HUDEP-2 (cell line): ENCODE measurements at regions not wholly inside any gene's neighbourhood (a gene's known extent, or its start where the extent isn't known, plus 50 kb on each side); places are given as distances from the start of the nearest gene placed in this dataset.
A peak's percentile ranks its signal among the peaks of the same experiment; 100 is the strongest.

Experiments used
- DNase-seq, 76 experiments: peaks; one replicate each; lab custom pipeline; 2025; ENCODE audit not compliant: unreplicated experiment in 76 of 76; lab: John Stamatoyannopoulos, UW

- no peak for DNase-seq
These were observed 212.3 kb downstream of the PTPRU start for GRCh38 chr1:29448456-29449235.

- no peak for DNase-seq
These were observed 211.0 kb downstream of the PTPRU start for GRCh38 chr1:29447368-29447767.

- no peak for DNase-seq
These were observed 208.7 kb downstream of the PTPRU start for GRCh38 chr1:29444782-29445729.

GRCh38 chr1:29444081-29444715 is 207.9 kb downstream of the PTPRU start:
- no peak for DNase-seq

GRCh38 chr1:29441916-29442668 is 205.8 kb downstream of the PTPRU start:
- no peak for DNase-seq

- DNase-seq, result no peak
These were observed 203.3 kb downstream of the PTPRU start for GRCh38 chr1:29439615-29440014.

- no peak for DNase-seq
These were observed 202.7 kb downstream of the PTPRU start for GRCh38 chr1:29438991-29439390.

- no peak for DNase-seq
These were observed 201.6 kb downstream of the PTPRU start for GRCh38 chr1:29437946-29438345.

- DNase-seq, result no peak
These were observed 200.0 kb downstream of the PTPRU start for GRCh38 chr1:29436181-29436785.

- DNase-seq, result no peak
These were observed 197.5 kb downstream of the PTPRU start for GRCh38 chr1:29433830-29434229.

GRCh38 chr1:29431138-29431537 is 194.8 kb downstream of the PTPRU start:
- no peak for DNase-seq

- DNase-seq, result no peak
These were observed 193.3 kb downstream of the PTPRU start for GRCh38 chr1:29429656-29430055.

GRCh38 chr1:29428997-29429396 is 192.7 kb downstream of the PTPRU start:
- DNase-seq, result no peak

GRCh38 chr1:29428280-29428615 is 191.9 kb downstream of the PTPRU start:
- DNase-seq, result no peak

GRCh38 chr1:29427614-29428279 is 191.4 kb downstream of the PTPRU start:
- no peak for DNase-seq

GRCh38 chr1:29426701-29427279 is 190.5 kb downstream of the PTPRU start:
- peak in 1 of 76 experiments; percentile 1 for DNase-seq

- no peak for DNase-seq
These were observed 189.3 kb downstream of the PTPRU start for GRCh38 chr1:29425631-29426030.

- DNase-seq, result no peak
These were observed 187.9 kb downstream of the PTPRU start for GRCh38 chr1:29424266-29424665.

- DNase-seq, result no peak
These were observed 183.9 kb downstream of the PTPRU start for GRCh38 chr1:29420202-29420601.
